ENCODE measurements at regions not wholly inside any gene's neighbourhood (a gene's known extent, or its start where the extent isn't known, plus 50 kb on each side); places are given as distances from the start of the nearest gene placed in this dataset.

GRCh38 chr1:162990665-162991064, 78.5 kb upstream of the RGS4 start:
- no peaks in the 10 kb centered on the region for H3K27me3 ChIP-seq

GRCh38 chr1:162988869-162989268, 80.3 kb upstream of the RGS4 start:
- DNase-seq, result no peak
- no peak for TF ChIP-seq CTCF (IDR thresholded peaks at IDR 0.05)
- no peak for TF ChIP-seq POLR2A (IDR thresholded peaks at IDR 0.05)
- Histone ChIP-seq H3K4me3 (no peak overlapping the region), H3K9me3 (replicated peaks in 1 of 3) (no peaks in the 10 kb centered on the region), H3K27ac (no peak overlapping the region), H3K4me1 (replicated peaks in 1 of 2) (no peaks in the 10 kb centered on the region), H3K27me3 (no peaks in the 10 kb centered on the region), H3K36me3 (replicated peaks in 1 of 2) (no peaks in the 10 kb centered on the region)
- intact Hi-C loops (cut with DNase I), result no loop called here
- WGBS, 4 donors, result 33 to 70% (median 45%) methylated on average over 3 of the region's 3 CpGs

More at GRCh38 chr1:162990665-162991064, 78.5 kb upstream of the RGS4 start:
- no peaks in the 10 kb centered on the region for H3K36me3 ChIP-seq (replicated peaks in 1 of 2)
- H3K4me1 ChIP-seq (replicated peaks in 1 of 2), result no peaks in the 10 kb centered on the region
- TF ChIP-seq POLR2A (IDR thresholded peaks at IDR 0.05) (no peak), CTCF (IDR thresholded peaks at IDR 0.05) (no peak)
- no peak overlapping the region for H3K4me3 ChIP-seq
- no peak for DNase-seq
- H3K9me3 ChIP-seq (replicated peaks in 1 of 3), result no peaks in the 10 kb centered on the region
- intact Hi-C loops (cut with DNase I), result no loop called here
- WGBS, 4 donors, result 62 to 77% (median 68%) methylated on average over 3 of the region's 3 CpGs
- H3K27ac ChIP-seq, result no peak overlapping the region

GRCh38 chr1:162987866-162988265, 81.3 kb upstream of the RGS4 start:
- Histone ChIP-seq H3K27me3 (no peaks in the 10 kb centered on the region), H3K36me3 (replicated peaks in 1 of 2) (no peaks in the 10 kb centered on the region), H3K4me3 (no peak overlapping the region), H3K27ac (no peak overlapping the region), H3K4me1 (replicated peaks in 1 of 2) (no peaks in the 10 kb centered on the region), H3K9me3 (replicated peaks in 1 of 3) (no peaks in the 10 kb centered on the region)
- peak in 6 of 7 donors; percentile 23 to 40 (median 37) for DNase-seq
- intact Hi-C loops (cut with DNase I), result no loop called here
- WGBS, 4 donors, result 29 to 46% (median 42%) methylated on average over 1 of the region's 1 CpG
- no peak for TF ChIP-seq POLR2A (IDR thresholded peaks at IDR 0.05)
- TF ChIP-seq CTCF (IDR thresholded peaks at IDR 0.05), result no peak

- intact Hi-C loops (cut with DNase I), result no loop called here
- no peaks in the 10 kb centered on the region for H3K4me1 ChIP-seq (replicated peaks in 1 of 2)
- WGBS, 4 donors, result 84 to 94% (median 91%) methylated on average over 3 of the region's 3 CpGs
- DNase-seq, result no peak
- no peaks in the 10 kb centered on the region for H3K9me3 ChIP-seq (replicated peaks in 1 of 3)
- no peaks in the 10 kb centered on the region for H3K27me3 ChIP-seq
- no peaks in the 10 kb centered on the region for H3K36me3 ChIP-seq (replicated peaks in 1 of 2)
- TF ChIP-seq POLR2A (IDR thresholded peaks at IDR 0.05) (no peak), CTCF (IDR thresholded peaks at IDR 0.05) (no peak)
- no peak overlapping the region for H3K4me3 ChIP-seq
- H3K27ac ChIP-seq, result no peak overlapping the region
Measured at GRCh38 chr1:162985816-162986435, 83.2 kb upstream of the RGS4 start.
